ENCODE measurements at regions not wholly inside any gene's neighbourhood (a gene's known extent, or its start where the extent isn't known, plus 50 kb on each side); places are given as distances from the start of the nearest gene placed in this dataset.

- BruUV-seq (replicated peaks) = no TSS peak
- no peaks in the 10 kb centered on the region for H3K79me2 ChIP-seq (ENCODE audit: control insufficient read depth, insufficient read depth, low read length)
- no peaks in the 10 kb centered on the region for H3K9me3 ChIP-seq (replicated peaks; ENCODE audit: control insufficient read depth, insufficient read depth, low read length)
- 4% methylated on average over 2 of the region's 2 CpGs for WGBS (ENCODE audit: insufficient coverage, insufficient replicate concordance, low lambda C conversion rate, missing lambda C conversion rate)
- FAIRE-seq (no peak), ATAC-seq (no peak), DNase-seq (ENCODE audit: low read depth, low spot score) (no peak)
- H3K4me2 ChIP-seq (ENCODE audit: control insufficient read depth, insufficient read depth) = no peak overlapping the region
- no peaks in the 10 kb centered on the region for H4K20me1 ChIP-seq (ENCODE audit: control insufficient read depth, insufficient read depth)
- no peaks in the 10 kb centered on the region for H3K27me3 ChIP-seq (replicated peaks in 1 of 2; ENCODE audit: control insufficient read depth in 2 of 2, insufficient read depth in 2 of 2, low read length in 1 of 2)
- intact Hi-C loops (cut with micrococcal nuclease; ENCODE audit: unreplicated experiment) (no loop called here), in situ Hi-C loops (cut with MboI) (no loop called here)
- no peak overlapping the region for H2AFZ ChIP-seq (ENCODE audit: control insufficient read depth, low read depth, low read length)
- no peaks in the 10 kb centered on the region for H3K4me1 ChIP-seq (ENCODE audit: control insufficient read depth, insufficient read depth, low read length)
- H3K4me3 ChIP-seq = no peak overlapping the region
- TF ChIP-seq JUNB (IDR thresholded peaks at IDR 0.05) (no peak), ZNF592 (IDR thresholded peaks at IDR 0.05) (no peak), KDM1A (IDR thresholded peaks at IDR 0.05; ENCODE audit: borderline replicate concordance) (no peak)
- CTCF ChIA-PET = interaction anchor here (1.1 kb wide), 1 partner anchor 24 kb away, joined by 3 read pairs; no protein-coding TSS in a partner anchor
- H3K27ac ChIP-seq (ENCODE audit: control insufficient read depth, insufficient read depth) = no peak overlapping the region
- no peaks in the 10 kb centered on the region for H3K36me3 ChIP-seq (ENCODE audit: control insufficient read depth in 2 of 2, insufficient read depth in 2 of 2, low read length in 1 of 2)
- POLR2A ChIA-PET = no interaction called here
- H3K9ac ChIP-seq (ENCODE audit: control insufficient read depth, insufficient read depth, low read length) = no peak overlapping the region
- RAD21 ChIA-PET (ENCODE audit: unreplicated experiment) = no interaction called here
- SMC1A ChIA-PET (ENCODE audit: uncharacterized antibody, unreplicated experiment) = interaction anchor here (1.4 kb wide), 1 partner anchor 9 kb away, joined by 4 read pairs; no protein-coding TSS in a partner anchor
Measured at GRCh38 chr10:104556831-104557230, 84.3 kb upstream of the SORCS3 start.

GRCh38 chr10:104557966-104558365 is 83.1 kb upstream of the SORCS3 start:
- Histone ChIP-seq H4K20me1 (ENCODE audit: control insufficient read depth, insufficient read depth) (no peaks in the 10 kb centered on the region), H3K79me2 (ENCODE audit: control insufficient read depth, insufficient read depth, low read length) (no peaks in the 10 kb centered on the region), H3K9me3 (replicated peaks; ENCODE audit: control insufficient read depth, insufficient read depth, low read length) (no peaks in the 10 kb centered on the region), H3K36me3 (ENCODE audit: control insufficient read depth in 2 of 2, insufficient read depth in 2 of 2, low read length in 1 of 2) (no peaks in the 10 kb centered on the region), H3K4me1 (ENCODE audit: control insufficient read depth, insufficient read depth, low read length) (no peaks in the 10 kb centered on the region), H3K4me3 (no peak overlapping the region), H3K27ac (ENCODE audit: control insufficient read depth, insufficient read depth) (no peak overlapping the region), H3K27me3 (replicated peaks in 1 of 2; ENCODE audit: control insufficient read depth in 2 of 2, insufficient read depth in 2 of 2, low read length in 1 of 2) (no peaks in the 10 kb centered on the region), H3K9ac (ENCODE audit: control insufficient read depth, insufficient read depth, low read length) (no peak overlapping the region), H2AFZ (ENCODE audit: control insufficient read depth, low read depth, low read length) (no peak overlapping the region), H3K4me2 (ENCODE audit: control insufficient read depth, insufficient read depth) (no peak overlapping the region)
- POLR2A ChIA-PET = no interaction called here
- FAIRE-seq (no peak), DNase-seq (ENCODE audit: low read depth, low spot score) (no peak), ATAC-seq (no peak)
- CTCF ChIA-PET = no interaction called here
- intact Hi-C loops (cut with micrococcal nuclease; ENCODE audit: unreplicated experiment) = no loop called here
- WGBS (ENCODE audit: insufficient coverage, insufficient replicate concordance, low lambda C conversion rate, missing lambda C conversion rate) = 58% methylated on average over 6 of the region's 6 CpGs
- RAD21 ChIA-PET (ENCODE audit: unreplicated experiment) = no interaction called here
- TF ChIP-seq NFYB (IDR thresholded peaks at IDR 0.05; ENCODE audit: insufficient read depth, low read depth, low read length) = no peak
- SMC1A ChIA-PET (ENCODE audit: uncharacterized antibody, unreplicated experiment) = no interaction called here
- in situ Hi-C loops (cut with MboI) = no loop called here
- BruUV-seq (replicated peaks) = no TSS peak

Measured in GM12878 (cell line).